Small intestine (tissue), 7 donors: ENCODE measurements at regions not wholly inside any gene's neighbourhood (a gene's known extent, or its start where the extent isn't known, plus 50 kb on each side); places are given as distances from the start of the nearest gene placed in this dataset.
"Not testable (repeated sequence)": the region's sequence is repeated elsewhere in the genome, so short reads cannot be mapped to it uniquely, and the experiment has no call there.

ENCODE experiments used
- DNase-seq, 2 donors: peaks; one replicate each; pipeline versions ENCODE4 v3.0.0 to v3.0.0-alpha.2; 2013
- FAIRE-seq: peaks from 2 replicates; lab custom pipeline; 2012; peaks lifted over from hg19 to GRCh38; lab: Jason Lieb, UNC
- H3K27ac ChIP-seq, 3 donors: one replicate each; pipeline ENCODE4 v1.5.1; 2013; ENCODE audit warnings: low read length in 2 of 3, mild to moderate bottlenecking in 2 of 3, control low read depth in 1 of 3, inconsistent platforms in 1 of 3, low read depth in 1 of 3, moderate library complexity in 1 of 3
- H3K27me3 ChIP-seq, 3 donors: one replicate each; pipeline ENCODE4 v1.6.1; 2013; ENCODE audit warnings: low read length in 3 of 3, inconsistent platforms in 1 of 3; ENCODE audit not compliant: control insufficient read depth in 3 of 3, insufficient read depth in 3 of 3
- H3K36me3 ChIP-seq, 3 donors: one replicate each; pipeline ENCODE4 v1.6.1; 2013; ENCODE audit warnings: low read length in 3 of 3, inconsistent platforms in 1 of 3, low read depth in 1 of 3, mild to moderate bottlenecking in 1 of 3, moderate library complexity in 1 of 3; ENCODE audit not compliant: control insufficient read depth in 3 of 3, insufficient read depth in 2 of 3
- H3K4me1 ChIP-seq, 3 donors: one replicate each; pipeline ENCODE4 v1.6.1; 2013; ENCODE audit warnings: low read length in 2 of 3, inconsistent platforms in 1 of 3, low read depth in 1 of 3, mild to moderate bottlenecking in 1 of 3, moderate library complexity in 1 of 3; ENCODE audit not compliant: control insufficient read depth in 3 of 3, insufficient read depth in 2 of 3
- H3K4me3 ChIP-seq, 3 donors: one replicate each; pipeline ENCODE4 v1.5.1; 2013; ENCODE audit warnings: low read length in 3 of 3, control low read depth in 1 of 3, inconsistent platforms in 1 of 3, low read depth in 1 of 3, mild to moderate bottlenecking in 1 of 3, moderate library complexity in 1 of 3
- H3K9me3 ChIP-seq, 2 donors: one replicate each; pipeline ENCODE4 v1.6.1; 2013; ENCODE audit warnings: low read depth in 1 of 2, low read length in 1 of 2; ENCODE audit not compliant: control insufficient read depth in 2 of 2, insufficient read depth in 1 of 2
- WGBS, 3 donors: extraction: QIAGEN DNeasy Blood & Tissue Kit; methylation state at CpG; one replicate each; pipeline ENCODE4 v1.1.7; 2013; 5-methylcytosine and 5-hydroxymethylcytosine counted together
- donor health status: healthy with polysubstance abuse.
- donor health status: control.
- donor health status: control.
- donor health status: Bipolar disorder and iron deficiency.
- donor health status: healthy.

- Histone ChIP-seq H3K4me3 (no peak overlapping the region), H3K9me3 (no peaks in the 10 kb centered on the region), H3K27ac (peak overlapping the region in 2 of 3 donors; percentile 35 to 37), H3K4me1 (peaks cover 0 to 28% (median 2%) of the 10 kb centered on the region in 3 donors), H3K27me3 (peaks cover 0 to 8% (median 0%) of the 10 kb centered on the region in 3 donors), H3K36me3 (no peaks in the 10 kb centered on the region)
- 17 to 50% (median 34%) methylated on average over 15 of the region's 15 CpGs for WGBS, 3 donors
- DNase-seq: peak; percentile 53 to 81
- FAIRE-seq: no peak
Measured at GRCh38 chr14:71165121-71166031, 258.1 kb downstream of the PCNX1 start.

DNA sequence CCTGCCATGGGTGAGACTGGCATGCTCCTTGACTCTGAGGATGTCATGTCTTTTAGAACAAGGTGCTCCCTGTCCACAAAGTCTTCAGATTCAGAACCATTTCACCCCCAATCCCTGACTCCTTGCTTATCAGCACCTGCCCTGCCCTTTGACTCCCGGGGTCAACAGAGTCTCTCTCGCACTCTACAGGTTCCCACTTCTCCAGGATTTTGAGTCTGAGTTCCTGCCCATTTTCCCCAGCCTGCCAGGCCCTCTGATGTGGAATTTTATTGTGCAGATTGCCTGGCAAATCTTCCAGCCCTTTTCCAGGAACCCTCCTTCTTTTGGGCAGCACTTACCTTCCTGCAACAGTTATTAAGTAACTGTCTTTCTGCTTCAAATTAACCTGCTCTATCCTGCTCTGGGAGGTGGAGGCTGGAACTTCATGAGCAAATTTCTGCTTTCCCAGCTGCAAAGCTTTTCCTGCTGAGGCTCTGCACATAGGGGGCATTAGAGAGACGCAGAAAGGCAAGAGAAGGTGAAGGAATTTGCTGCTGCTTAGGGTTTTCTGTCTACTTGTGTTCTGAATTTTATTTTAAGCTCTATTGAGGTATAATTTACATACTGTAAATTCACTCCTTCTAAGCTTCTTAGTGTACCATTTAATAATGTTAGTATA is 259.1 kb downstream of the PCNX1 start:
- Histone ChIP-seq H3K4me3 (no peak overlapping the region), H3K27me3 (peaks cover 0 to 8% (median 0%) of the 10 kb centered on the region in 3 donors), H3K27ac (peak overlapping the region in 1 of 3 donors; percentile 37), H3K4me1 (peaks cover 0 to 28% (median 2%) of the 10 kb centered on the region in 3 donors), H3K9me3 (no peaks in the 10 kb centered on the region), H3K36me3 (no peaks in the 10 kb centered on the region)
- FAIRE-seq (no peak), DNase-seq (peak; percentile 62 to 71)
- 11 to 46% (median 21%) methylated on average over 3 of the region's 3 CpGs for WGBS, 3 donors

DNA sequence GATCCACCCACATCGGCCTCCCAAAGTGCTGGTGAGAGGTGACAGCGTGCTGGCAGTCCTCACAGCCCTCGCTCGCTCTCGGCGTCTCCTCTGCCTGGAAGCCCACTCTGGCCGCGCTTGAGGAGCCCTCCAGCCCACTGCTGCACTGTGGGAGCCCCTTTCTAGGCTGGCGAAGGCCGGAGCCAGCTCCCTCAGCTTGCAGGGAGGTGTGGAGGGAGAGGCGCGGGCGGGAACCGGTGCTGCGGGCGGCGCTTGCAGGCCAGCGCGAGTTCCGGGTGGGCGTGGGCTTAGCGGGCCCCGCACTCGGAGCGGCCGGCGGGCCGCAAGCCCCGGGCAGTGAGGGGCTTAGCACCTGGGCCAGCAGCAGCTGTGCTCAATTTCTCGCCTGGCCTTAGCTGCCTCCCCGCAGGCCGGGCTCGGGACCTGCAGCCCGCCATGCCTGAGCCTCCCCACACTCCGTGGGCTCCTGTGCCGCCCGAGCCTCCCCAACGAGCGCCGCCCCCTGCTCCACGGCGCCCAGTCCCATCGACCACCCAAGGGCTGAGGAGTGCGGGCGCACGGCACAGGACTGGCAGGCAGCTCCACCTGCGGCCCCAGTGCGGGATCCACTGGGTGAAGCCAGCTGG is 260.2 kb downstream of the PCNX1 start:
- H3K4me1 ChIP-seq: peaks cover 0 to 28% (median 2%) of the 10 kb centered on the region in 3 donors
- not testable (repeated sequence) for H3K4me3 ChIP-seq, H3K9me3 ChIP-seq, H3K27me3 ChIP-seq, DNase-seq, H3K36me3 ChIP-seq, FAIRE-seq, H3K27ac ChIP-seq
- WGBS, 3 donors: 94 to 99% (median 98%) methylated on average over 35 to 48 of the region's 48 CpGs

- not testable (repeated sequence) for H3K9me3 ChIP-seq, DNase-seq, H3K36me3 ChIP-seq, FAIRE-seq, H3K4me3 ChIP-seq, H3K27ac ChIP-seq, H3K27me3 ChIP-seq
- 59 to 85% (median 72%) methylated on average over 14 of the region's 14 CpGs for WGBS, 3 donors
- H3K4me1 ChIP-seq: peaks cover 0 to 27% (median 2%) of the 10 kb centered on the region in 3 donors
Measured at GRCh38 chr14:71168161-71168560, 260.9 kb downstream of the PCNX1 start.

GRCh38 chr14:71168564-71169427 is 261.5 kb downstream of the PCNX1 start:
- no peak overlapping the region for H3K4me3 ChIP-seq
- H3K36me3 ChIP-seq: no peaks in the 10 kb centered on the region
- no peak overlapping the region for H3K27ac ChIP-seq
- peaks cover 0 to 8% (median 0%) of the 10 kb centered on the region in 3 donors for H3K27me3 ChIP-seq
- 85 to 90% (median 85%) methylated on average over 17 of the region's 17 CpGs for WGBS, 3 donors
- H3K4me1 ChIP-seq: peaks cover 0 to 21% (median 2%) of the 10 kb centered on the region in 3 donors
- no peaks in the 10 kb centered on the region for H3K9me3 ChIP-seq
- DNase-seq (no peak), FAIRE-seq (no peak)

DNA sequence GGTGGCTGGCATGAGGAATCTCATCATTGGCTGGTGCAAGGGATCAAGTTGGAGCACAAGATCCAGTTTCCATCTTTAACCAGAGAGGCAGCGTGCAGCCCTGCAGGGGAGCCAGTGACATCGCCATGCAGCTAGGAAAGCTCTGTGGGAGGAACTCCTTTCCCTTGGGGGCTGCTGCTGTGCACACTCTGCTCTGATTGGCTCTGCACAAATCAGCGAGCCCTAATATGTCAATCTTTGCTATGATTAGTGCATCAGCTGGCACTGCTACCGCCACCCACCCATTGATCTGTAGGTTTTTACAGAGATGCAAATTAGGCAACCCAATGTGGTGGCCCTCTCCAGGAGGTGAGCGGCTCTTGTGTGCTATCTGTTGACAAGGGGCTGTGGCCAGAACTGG is 262.6 kb downstream of the PCNX1 start:
- H3K36me3 ChIP-seq: no peaks in the 10 kb centered on the region
- peaks cover 0 to 8% (median 0%) of the 10 kb centered on the region in 3 donors for H3K27me3 ChIP-seq
- no peak for FAIRE-seq
- no peaks in the 10 kb centered on the region for H3K9me3 ChIP-seq
- 90 to 96% (median 96%) methylated on average over 5 of the region's 5 CpGs for WGBS, 3 donors
- DNase-seq: no peak
- peaks cover 0 to 12% (median 2%) of the 10 kb centered on the region in 3 donors for H3K4me1 ChIP-seq
- H3K4me3 ChIP-seq: no peak overlapping the region
- H3K27ac ChIP-seq: no peak overlapping the region

DNA sequence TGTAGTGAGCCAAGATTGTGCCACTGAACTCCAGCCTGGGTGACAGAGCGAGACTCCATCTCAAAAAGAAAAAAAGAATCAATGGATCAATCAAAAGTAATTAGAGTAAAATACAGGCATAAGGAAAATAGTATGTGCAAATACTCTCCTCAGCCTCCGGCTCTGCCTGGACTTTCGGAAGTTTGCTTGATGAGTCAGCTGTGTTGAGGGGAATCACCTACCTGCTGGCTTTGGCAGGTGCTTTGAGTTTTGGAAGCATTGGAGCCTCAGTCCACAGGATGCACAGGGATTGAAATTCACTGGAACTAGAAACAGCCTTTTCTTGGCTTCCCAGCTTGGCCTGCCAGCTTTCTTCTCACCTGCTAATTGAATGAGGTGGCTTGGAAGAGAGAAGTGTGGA is 268.2 kb downstream of the PCNX1 start:
- H3K36me3 ChIP-seq: no peaks in the 10 kb centered on the region
- WGBS, 3 donors: 34 to 77% (median 56%) methylated on average over 3 of the region's 3 CpGs
- no peaks in the 10 kb centered on the region for H3K27me3 ChIP-seq
- H3K4me1 ChIP-seq: no peaks in the 10 kb centered on the region
- H3K27ac ChIP-seq: no peak overlapping the region
- H3K9me3 ChIP-seq: no peaks in the 10 kb centered on the region
- H3K4me3 ChIP-seq: no peak overlapping the region
- DNase-seq (peak; percentile 11 to 31), FAIRE-seq (no peak)
